HG02798 (cell line): ENCODE measurements at regions not wholly inside any gene's neighbourhood (a gene's known extent, or its start where the extent isn't known, plus 50 kb on each side); places are given as distances from the start of the nearest gene placed in this dataset.
"Not testable (repeated sequence)": the region's sequence is repeated elsewhere in the genome, so short reads cannot be mapped to it uniquely, and the experiment has no call there.

Experiments
- ATAC-seq: cut with Tn5 transposase; IDR thresholded peaks from one replicate; pipeline ENCODE4 v1.9.1; 2021; ENCODE audit warnings: mild to moderate bottlenecking; ENCODE audit not compliant: unreplicated experiment, poor library complexity

DNA sequence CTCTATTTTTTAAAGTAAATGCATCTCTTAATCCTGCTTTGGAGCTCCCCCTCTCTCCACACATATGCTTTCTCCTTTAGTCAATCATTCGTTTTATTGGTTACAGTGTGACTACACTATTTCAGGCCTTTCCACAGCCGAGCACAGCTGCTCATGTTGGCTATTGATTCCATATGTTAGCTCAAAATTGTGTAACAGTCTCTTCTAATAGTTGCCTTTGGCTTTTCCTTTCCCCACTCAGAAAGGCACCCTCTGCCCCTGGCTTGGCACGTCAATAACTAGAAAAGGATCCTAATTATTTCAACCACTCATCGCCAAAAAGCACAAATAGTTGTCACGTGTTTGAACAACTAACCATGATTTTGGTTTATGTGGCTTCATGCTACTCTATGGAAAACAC is 410.3 kb upstream of the SLC35B3 start:
- no peak for ATAC-seq

GRCh38 chr6:8844968-8845367 is 409.6 kb upstream of the SLC35B3 start:
- ATAC-seq, result no peak

DNA sequence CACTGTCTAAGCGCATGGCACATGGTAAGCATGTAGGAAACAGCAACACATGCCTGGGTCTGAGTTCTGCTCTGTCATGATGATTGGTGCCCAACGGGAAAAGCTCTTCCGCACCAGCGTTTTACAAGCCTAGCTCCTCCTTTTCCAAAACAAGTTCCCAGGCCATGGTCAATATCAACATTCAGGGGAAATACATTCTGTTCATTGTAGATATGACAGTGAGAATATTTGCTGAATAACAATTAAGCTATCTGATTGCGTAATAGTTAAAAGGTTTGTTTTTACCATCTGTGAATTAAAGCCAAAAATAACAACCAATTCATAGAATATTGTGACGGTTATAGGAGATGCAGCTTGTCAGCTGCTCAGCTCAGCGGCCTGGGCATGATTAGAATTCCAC is 404.3 kb upstream of the SLC35B3 start:
- no peak for ATAC-seq

DNA sequence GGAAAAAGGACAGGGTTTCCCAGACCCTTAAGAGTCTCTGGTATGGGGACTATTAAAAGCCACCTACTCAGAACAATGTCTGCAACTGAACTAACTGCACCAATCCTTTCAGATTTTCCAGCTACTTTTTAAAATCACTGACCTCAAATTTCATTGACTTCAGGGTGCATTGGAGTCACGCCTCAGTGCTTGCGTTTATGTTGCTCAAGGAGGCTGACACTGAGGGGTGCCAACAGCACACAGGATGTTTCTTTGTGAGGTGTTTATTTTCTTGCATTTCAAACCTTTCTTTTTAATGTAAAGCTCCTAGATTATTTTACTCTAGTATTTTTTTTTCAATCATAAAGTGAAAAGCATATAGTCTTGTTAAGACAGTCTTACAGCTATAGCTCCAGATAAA is 402.0 kb upstream of the SLC35B3 start:
- ATAC-seq, result no peak

- not testable (repeated sequence) for ATAC-seq
Measured at GRCh38 chr6:8832695-8833094, 397.4 kb upstream of the SLC35B3 start.

- no peak for ATAC-seq
Measured at GRCh38 chr6:8831366-8832152, 396.2 kb upstream of the SLC35B3 start.

GRCh38 chr6:8830794-8831193 is 395.4 kb upstream of the SLC35B3 start:
- ATAC-seq, result no peak

DNA sequence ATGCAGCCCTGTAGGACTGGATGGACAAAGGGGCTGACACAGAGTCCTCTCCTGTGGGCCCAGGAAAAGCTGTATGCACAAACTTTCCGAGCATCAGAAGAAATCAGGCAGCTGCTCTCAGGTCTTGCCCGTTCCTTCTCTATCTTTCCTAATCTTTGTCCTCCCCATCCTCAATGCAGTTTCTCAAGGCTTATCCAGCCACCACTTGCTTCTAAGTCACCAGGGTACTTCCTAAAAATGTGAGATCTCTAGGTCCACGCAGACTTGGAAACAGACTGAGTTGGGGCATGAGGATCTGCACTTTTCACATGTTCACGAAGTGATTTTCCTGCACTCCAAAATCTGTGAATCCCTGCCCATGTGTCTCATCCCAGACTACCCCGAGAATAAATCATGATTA is 394.5 kb upstream of the SLC35B3 start:
- no peak for ATAC-seq

DNA sequence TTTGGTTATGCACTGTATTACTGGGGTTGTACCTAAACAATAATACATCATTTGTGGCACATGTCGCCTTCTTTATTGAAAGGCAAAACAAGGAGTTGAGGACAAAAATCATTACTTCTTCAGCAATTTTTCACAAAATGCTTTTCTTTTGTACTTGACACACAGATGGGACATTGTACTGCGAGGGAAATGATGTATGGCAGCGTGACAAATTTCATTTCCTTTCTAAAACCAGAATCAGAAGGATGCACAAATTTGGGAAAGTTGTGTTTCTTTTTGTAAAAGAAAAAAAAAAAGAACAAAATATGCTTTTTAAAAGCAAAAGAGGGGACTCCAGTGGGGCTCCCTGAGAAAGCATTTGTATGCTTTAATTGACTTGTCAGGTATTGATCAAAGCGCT is 394.0 kb upstream of the SLC35B3 start:
- no peak for ATAC-seq

DNA sequence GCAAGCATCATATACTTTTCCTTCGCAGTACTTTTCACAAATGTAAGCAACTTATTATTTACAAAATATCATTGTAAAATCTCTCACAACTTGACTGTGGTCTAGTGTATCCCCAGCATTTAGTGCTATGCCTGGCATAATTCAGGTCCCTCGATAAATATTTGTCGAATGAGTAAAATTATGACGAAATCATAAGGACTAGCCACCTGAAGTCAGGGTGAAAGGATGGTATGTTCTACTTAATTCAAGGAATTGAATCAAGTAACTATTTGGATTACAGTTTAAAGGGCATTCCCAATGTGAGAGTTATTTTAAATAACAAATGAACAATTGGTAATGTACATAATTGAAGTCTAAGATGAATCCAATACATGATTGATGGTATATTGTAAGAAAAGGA is 393.0 kb upstream of the SLC35B3 start:
- no peak for ATAC-seq

DNA sequence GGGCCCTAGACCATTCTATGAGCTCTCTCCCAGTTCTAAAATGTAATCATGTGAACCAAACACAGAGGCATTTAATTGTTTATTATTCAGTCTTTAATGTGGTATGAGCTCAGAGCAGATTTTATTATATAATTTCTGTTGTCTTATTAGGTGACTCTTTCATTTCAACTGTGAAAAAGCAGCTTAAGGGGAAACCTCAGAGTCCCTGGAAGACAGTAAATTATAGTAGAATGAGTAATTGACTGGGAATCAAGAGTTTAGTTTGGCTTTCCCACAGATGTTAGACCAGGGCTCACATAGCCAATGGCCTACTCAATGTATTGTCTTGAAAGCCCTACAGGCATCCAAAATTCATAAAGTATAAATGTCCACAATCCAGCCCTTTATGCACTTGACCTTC is 390.4 kb upstream of the SLC35B3 start:
- no peak for ATAC-seq

DNA sequence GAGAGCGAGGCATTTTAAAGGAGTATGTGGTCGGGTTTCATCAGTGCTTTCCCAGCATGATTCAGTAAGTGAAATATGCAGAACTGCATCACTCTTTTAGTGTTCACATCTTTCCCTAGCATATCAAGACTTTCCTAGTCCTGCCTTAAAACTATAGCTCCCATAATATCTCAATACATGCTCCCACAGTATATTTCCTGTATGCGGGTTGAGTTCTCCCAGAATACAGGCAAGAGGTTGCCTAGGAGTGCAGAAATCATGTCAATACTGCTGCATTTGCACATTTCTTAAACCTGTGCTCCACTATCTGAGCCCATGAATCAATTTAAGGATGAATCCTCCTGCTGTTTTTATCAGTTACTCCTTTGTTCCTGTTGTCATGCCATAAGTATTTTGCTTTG is 386.6 kb upstream of the SLC35B3 start:
- ATAC-seq, result no peak

DNA sequence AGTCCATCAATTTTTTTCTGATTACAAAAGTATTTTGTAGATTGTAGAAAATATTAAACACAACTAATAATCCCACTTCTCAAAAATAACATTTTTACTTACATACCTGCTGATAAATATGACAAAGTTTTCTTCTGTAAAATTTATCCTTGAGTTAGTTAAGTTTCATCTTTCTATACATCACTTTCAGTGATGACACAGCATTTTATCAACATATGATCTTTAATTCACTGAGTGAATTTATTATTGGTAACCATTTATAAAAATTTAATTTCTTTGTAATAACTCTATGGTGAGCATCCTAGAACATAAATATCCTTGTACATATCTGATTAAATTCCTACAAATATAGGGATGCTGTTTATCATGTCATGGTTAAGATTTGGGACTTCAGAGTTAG is 385.0 kb upstream of the SLC35B3 start:
- ATAC-seq, result no peak

GRCh38 chr6:8819446-8819845 is 384.1 kb upstream of the SLC35B3 start:
- ATAC-seq, result no peak

DNA sequence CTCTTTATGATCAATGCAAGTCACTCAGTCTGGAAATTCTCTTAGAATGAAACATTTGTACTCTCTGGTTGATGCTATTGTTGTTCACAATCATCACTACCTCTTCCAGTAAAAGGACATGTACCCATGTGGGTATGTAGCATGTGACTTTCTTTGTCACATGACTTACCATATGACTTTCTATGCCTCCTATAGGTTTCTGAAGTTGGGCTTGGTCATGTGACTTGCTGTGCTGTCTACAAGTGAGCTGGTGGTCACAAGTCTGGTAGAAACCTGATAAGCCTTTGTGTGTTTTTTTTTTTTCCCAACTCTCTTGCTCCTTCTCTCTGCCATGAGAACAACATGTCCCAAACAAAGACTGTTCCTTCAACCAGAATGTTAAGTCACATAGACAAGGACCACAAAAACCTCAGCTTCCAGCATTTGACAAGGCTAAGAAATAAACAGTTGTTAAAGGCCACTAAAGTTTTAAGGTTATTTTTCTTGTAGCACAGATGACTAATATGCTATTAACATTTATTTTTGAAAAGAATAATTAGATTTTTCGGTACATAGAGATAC is 379.2 kb upstream of the SLC35B3 start:
- ATAC-seq, result no peak

- no peak for ATAC-seq
Measured at GRCh38 chr6:8810325-8810724, 375.0 kb upstream of the SLC35B3 start.

DNA sequence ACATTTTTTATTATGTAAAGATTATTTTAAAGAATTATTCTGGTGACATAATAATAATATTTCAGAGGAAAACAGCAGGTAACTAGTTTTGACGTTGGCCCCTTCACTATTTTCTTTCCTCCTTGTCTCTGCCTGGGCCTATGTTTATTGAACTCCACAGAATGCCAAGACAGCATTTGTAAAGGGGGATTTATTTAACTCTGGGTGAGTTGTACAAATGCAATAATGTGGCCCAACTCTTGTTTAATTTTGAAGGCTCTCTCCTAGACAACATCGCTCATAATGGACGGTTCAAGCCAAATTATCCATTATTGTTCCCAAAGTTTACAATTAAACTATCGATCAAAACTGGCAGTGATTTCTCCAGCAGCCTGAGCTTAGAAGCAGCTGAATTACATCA is 374.3 kb upstream of the SLC35B3 start:
- ATAC-seq, result no peak

DNA sequence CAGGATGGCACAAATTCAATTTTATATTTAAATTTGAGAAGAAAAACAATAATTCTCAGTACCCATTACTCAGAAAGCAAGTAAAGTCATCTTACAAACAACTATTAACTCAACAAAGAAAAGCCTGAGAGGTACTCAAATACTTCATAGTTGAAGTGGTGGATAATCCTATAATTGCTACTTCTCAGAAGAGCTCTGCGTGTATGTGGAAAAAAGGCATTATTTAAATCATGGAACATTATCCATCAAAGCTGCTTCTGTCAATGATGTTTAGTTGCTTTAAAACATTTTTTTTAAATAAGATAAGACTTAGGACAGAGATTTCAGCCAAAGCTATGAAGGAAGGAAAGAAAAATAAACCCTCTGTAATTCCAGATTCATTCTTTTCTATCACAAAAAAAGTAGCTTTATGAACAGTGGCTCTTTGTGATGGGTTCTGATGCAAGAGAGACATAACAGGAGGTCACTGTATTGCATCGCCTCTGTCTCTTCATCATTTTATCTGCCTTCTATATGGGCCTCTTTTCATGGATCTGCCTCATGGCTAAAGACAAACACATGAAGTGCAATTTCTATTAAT is 367.9 kb upstream of the SLC35B3 start:
- ATAC-seq, result no peak

GRCh38 chr6:8802397-8802796 is 367.1 kb upstream of the SLC35B3 start:
- ATAC-seq, result not testable (repeated sequence)

DNA sequence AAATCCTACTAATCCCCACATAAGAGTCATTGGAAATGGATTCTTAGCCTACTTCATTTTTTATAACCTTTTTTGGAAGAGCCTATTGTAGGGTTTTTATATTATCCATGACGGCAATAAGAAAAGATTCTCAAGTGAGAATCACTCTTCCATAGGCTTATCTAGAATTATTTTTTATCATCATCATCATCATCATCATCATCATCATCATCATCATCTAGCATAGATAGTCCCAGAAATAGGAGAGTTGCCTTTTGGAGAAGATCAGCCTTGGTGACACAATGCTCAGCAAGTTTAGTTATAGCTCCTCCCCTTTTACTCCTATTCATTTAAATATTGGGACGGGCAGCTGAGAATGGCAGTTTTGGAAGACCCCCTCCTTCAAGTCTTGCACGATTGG is 359.1 kb upstream of the SLC35B3 start:
- ATAC-seq, result no peak

- ATAC-seq, result no peak
Measured at GRCh38 chr6:8789878-8790277, 354.5 kb upstream of the SLC35B3 start.

GRCh38 chr6:8785223-8785622 is 349.9 kb upstream of the SLC35B3 start:
- no peak for ATAC-seq
